Heart left ventricle (tissue), 13 donors: ENCODE measurements at regions not wholly inside any gene's neighbourhood (a gene's known extent, or its start where the extent isn't known, plus 50 kb on each side); places are given as distances from the start of the nearest gene placed in this dataset.

Source experiments
- POLR2A ChIP-seq, 2 donors: fragments of 450-650 bp; IDR thresholded peaks; one replicate each; pipeline ENCODE4 v1.6.1; 2017; ENCODE audit warnings: antibody characterized with exemption in 2 of 2, mild to moderate bottlenecking in 2 of 2, moderate library complexity in 2 of 2
- TF ChIP-seq, protein P1 (sequence below), 12 donors: fragments of 200-600 bp; sonication (generic) in 4 of 12; IDR thresholded peaks; one replicate each; pipeline versions ENCODE4 v1.5.0 to v1.8.0; 2018 to 2022; ENCODE audit warnings: antibody characterized with exemption in 12 of 12, mild to moderate bottlenecking in 5 of 12
- donor health status: ischemic (EF 13 %, LVEDD 7.1; RV severe dilation, severe dysfunction).
- donor health status: DM: no; HTN: yes; CAD: no.
- donor health status: DM: no; HTN: no; CAD: no.
- donor health status: ischemic (EF 25% LVEDD 6.9; RV normal size, moderate dysfunction).
- donor health status: ischemic (EF 25% LVEDD 5.7; RV mildly dilated, moderate dysfunction).
- donor health status: ischemic (EF 35%, LVEDD 5.7; RV mildly dilated, moderate dysfunction).
- donor health status: nonischemic (EF 11% LVEDD 7.7; RV severe dilation, severe dysfunction).
- donor health status: DM: yes; HTN: yes; CAD: no.
- donor health status: PGD.
- donor health status: ischemic (EF 29% LVEDD 5.4; RV normal size, mild dysfunction).
- donor health status: nonischemic (EF 23%, LVEDD 6.1; RV moderate dilation, normal function).

DNA sequence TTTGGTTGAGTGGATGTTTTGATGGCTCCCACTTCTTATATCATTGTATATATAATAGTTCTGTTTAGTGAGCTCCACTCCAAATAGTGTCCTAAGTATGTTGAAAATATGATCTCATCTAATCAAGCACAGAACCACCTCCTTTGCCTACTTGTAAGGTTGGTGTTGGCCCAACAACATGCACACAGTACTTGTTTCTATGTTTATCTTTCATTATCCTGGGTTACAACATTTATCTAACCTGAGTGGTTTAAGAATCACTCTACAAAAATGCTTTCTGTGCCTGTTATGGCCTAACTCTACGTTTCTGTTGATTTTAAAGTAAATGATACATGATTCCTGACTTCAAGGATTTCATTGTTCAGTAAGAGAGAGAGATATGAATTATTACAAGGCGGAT lies 281.9 kb downstream of the FIGN start:
- TF ChIP-seq, protein P1, sequence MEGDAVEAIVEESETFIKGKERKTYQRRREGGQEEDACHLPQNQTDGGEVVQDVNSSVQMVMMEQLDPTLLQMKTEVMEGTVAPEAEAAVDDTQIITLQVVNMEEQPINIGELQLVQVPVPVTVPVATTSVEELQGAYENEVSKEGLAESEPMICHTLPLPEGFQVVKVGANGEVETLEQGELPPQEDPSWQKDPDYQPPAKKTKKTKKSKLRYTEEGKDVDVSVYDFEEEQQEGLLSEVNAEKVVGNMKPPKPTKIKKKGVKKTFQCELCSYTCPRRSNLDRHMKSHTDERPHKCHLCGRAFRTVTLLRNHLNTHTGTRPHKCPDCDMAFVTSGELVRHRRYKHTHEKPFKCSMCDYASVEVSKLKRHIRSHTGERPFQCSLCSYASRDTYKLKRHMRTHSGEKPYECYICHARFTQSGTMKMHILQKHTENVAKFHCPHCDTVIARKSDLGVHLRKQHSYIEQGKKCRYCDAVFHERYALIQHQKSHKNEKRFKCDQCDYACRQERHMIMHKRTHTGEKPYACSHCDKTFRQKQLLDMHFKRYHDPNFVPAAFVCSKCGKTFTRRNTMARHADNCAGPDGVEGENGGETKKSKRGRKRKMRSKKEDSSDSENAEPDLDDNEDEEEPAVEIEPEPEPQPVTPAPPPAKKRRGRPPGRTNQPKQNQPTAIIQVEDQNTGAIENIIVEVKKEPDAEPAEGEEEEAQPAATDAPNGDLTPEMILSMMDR (IDR thresholded peaks at IDR 0.05): no peak
- TF ChIP-seq POLR2A (IDR thresholded peaks at IDR 0.05): no peak
